Tibial nerve (tissue), 4 donors: ENCODE measurements at regions not wholly inside any gene's neighbourhood (a gene's known extent, or its start where the extent isn't known, plus 50 kb on each side); places are given as distances from the start of the nearest gene placed in this dataset.

ENCODE experiments used
- DNase-seq, 2 donors: peaks; one replicate each; pipeline ENCODE4 v3.0.0-alpha.2; 2019; ENCODE audit warnings: low spot score in 2 of 2
- H3K27ac ChIP-seq, 4 donors: fragments of 200-600 bp; sonication (generic) in 3 of 4; one replicate each; pipeline ENCODE4 v1.5.1; 2017 to 2019; ENCODE audit warnings: mild to moderate bottlenecking in 1 of 4
- H3K27me3 ChIP-seq, 2 donors: fragments of 200-600 bp; sonication (generic) in 1 of 2; one replicate each; pipeline versions ENCODE4 v1.5.1 to v1.6.0; 2017 to 2019
- H3K36me3 ChIP-seq, 3 donors: fragments of 200-600 bp; sonication (generic); one replicate each; pipeline ENCODE4 v1.5.1; 2018 to 2019
- H3K4me1 ChIP-seq, 4 donors: fragments of 200-600 bp; sonication (generic) in 3 of 4; one replicate each; pipeline ENCODE4 v1.5.1; 2017 to 2019
- H3K4me3 ChIP-seq, 4 donors: fragments of 200-600 bp; sonication (generic) in 3 of 4; one replicate each; pipeline ENCODE4 v1.5.1; 2017 to 2019; ENCODE audit warnings: mild to moderate bottlenecking in 1 of 4, moderate library complexity in 1 of 4
- H3K9me3 ChIP-seq, 4 donors: fragments of 200-600 bp; sonication (generic) in 3 of 4; one replicate each; pipeline ENCODE4 v1.5.1; 2017 to 2019
- EP300 ChIP-seq, 2 donors: sonication (generic); formaldehyde crosslinking; IDR thresholded peaks; one replicate each; pipeline ENCODE4 v1.6.1; 2017; ENCODE audit warnings: antibody characterized with exemption in 2 of 2, mild to moderate bottlenecking in 1 of 2
- POLR2A ChIP-seq, 2 donors: fragments of 450-650 bp; IDR thresholded peaks; one replicate each; pipeline ENCODE4 v1.6.1; 2017; ENCODE audit warnings: antibody characterized with exemption in 2 of 2, mild to moderate bottlenecking in 2 of 2, moderate library complexity in 2 of 2
- WGBS, 2 donors: methylation state at CpG; one replicate each; pipeline ENCODE4 v1.1.5; 2018; 5-methylcytosine and 5-hydroxymethylcytosine counted together
- TF ChIP-seq, protein P1 (sequence below), 5 experiments: fragments of 200-600 bp in 3 of 5; fragments of 450-650 bp in 2 of 5; sonication (generic) in 3 of 5; IDR thresholded peaks; one replicate each; pipeline ENCODE4 v1.5.1; 2016 to 2019; ENCODE audit warnings: antibody characterized with exemption in 5 of 5, mild to moderate bottlenecking in 3 of 5, moderate library complexity in 2 of 5

- DNase-seq, result no peak
- Histone ChIP-seq H3K4me3 (no peak overlapping the region), H3K27ac (no peak overlapping the region), H3K4me1 (peaks cover 0 to 7% (median 0%) of the 10 kb centered on the region in 4 donors), H3K9me3 (no peaks in the 10 kb centered on the region), H3K36me3 (peaks cover 0 to 4% (median 0%) of the 10 kb centered on the region in 3 donors), H3K27me3 (no peaks in the 10 kb centered on the region)
- TF ChIP-seq EP300 (IDR thresholded peaks at IDR 0.05), result no peak
- no peak for TF ChIP-seq POLR2A (IDR thresholded peaks at IDR 0.05)
- TF ChIP-seq, protein P1, sequence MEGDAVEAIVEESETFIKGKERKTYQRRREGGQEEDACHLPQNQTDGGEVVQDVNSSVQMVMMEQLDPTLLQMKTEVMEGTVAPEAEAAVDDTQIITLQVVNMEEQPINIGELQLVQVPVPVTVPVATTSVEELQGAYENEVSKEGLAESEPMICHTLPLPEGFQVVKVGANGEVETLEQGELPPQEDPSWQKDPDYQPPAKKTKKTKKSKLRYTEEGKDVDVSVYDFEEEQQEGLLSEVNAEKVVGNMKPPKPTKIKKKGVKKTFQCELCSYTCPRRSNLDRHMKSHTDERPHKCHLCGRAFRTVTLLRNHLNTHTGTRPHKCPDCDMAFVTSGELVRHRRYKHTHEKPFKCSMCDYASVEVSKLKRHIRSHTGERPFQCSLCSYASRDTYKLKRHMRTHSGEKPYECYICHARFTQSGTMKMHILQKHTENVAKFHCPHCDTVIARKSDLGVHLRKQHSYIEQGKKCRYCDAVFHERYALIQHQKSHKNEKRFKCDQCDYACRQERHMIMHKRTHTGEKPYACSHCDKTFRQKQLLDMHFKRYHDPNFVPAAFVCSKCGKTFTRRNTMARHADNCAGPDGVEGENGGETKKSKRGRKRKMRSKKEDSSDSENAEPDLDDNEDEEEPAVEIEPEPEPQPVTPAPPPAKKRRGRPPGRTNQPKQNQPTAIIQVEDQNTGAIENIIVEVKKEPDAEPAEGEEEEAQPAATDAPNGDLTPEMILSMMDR (IDR thresholded peaks at IDR 0.05), result no peak
- 35 to 43% methylated on average over 19 of the region's 19 CpGs for WGBS, 2 donors
Observed at GRCh38 chr4:4673070-4673469, 131.2 kb upstream of the STX18 start.

DNA sequence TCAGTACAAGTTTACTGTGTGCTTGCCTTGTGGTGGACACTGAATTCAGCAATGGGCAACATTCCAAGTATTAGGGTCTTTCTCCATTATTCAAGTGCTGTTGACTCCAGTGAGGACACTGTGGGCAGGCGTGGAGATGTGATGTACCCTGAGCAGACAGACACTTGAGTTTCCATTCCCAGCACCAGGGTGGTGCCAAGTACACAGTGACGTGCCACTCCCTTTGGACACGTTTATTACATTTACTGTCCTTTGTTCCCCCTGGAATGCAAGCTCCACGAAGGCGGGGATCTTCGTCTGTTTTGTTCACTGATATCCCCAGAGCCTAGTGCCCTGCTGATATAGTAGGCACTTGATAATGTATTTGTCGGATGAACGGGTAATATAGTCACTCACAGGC is 130.6 kb upstream of the STX18 start:
- no peak for DNase-seq
- peaks cover 0 to 3% (median 0%) of the 10 kb centered on the region in 4 donors for H3K4me1 ChIP-seq
- WGBS, 2 donors, result 53 to 64% methylated on average over 8 of the region's 8 CpGs
- H3K4me3 ChIP-seq, result no peak overlapping the region
- no peak for TF ChIP-seq EP300 (IDR thresholded peaks at IDR 0.05)
- no peak for TF ChIP-seq POLR2A (IDR thresholded peaks at IDR 0.05)
- TF ChIP-seq, protein P1 (IDR thresholded peaks at IDR 0.05), result no peak
- H3K36me3 ChIP-seq, result peaks cover 0 to 4% (median 0%) of the 10 kb centered on the region in 3 donors
- H3K27ac ChIP-seq, result no peak overlapping the region
- no peaks in the 10 kb centered on the region for H3K9me3 ChIP-seq
- H3K27me3 ChIP-seq, result no peaks in the 10 kb centered on the region

DNA sequence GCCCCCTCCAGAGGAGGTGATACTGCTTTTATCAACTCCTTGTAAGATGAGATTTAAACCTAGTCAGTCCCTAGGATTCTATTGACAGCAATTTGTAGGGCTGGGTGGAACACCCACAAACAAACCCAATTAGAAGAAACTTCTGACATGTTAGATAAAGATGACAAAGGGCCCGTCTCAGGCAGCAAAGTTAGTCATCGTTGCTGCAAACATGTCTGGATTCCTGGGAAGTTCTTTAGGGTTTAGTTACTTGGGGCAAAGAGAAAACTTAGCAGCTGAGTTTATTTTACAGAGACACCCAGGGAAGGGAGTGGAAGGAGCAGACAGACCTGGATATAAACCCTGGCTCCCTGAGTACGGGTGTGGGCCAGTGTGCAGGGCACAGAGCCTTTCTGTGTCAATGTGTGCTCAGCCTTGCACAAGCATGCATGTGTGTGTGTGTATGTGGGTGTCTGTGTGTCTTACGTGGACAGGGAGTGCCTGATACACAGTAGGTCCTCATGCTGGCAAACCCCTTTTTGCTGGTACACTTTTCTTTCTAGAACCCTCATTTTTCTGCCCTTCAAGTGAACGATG is 130.0 kb upstream of the STX18 start:
- H3K4me1 ChIP-seq, result peaks cover 0 to 7% (median 0%) of the 10 kb centered on the region in 4 donors
- H3K36me3 ChIP-seq, result peaks cover 0 to 4% (median 0%) of the 10 kb centered on the region in 3 donors
- H3K4me3 ChIP-seq, result no peak overlapping the region
- no peak overlapping the region for H3K27ac ChIP-seq
- H3K27me3 ChIP-seq, result no peaks in the 10 kb centered on the region
- TF ChIP-seq POLR2A (IDR thresholded peaks at IDR 0.05) (no peak), EP300 (IDR thresholded peaks at IDR 0.05) (no peak)
- 46 to 53% methylated on average over 5 of the region's 5 CpGs for WGBS, 2 donors
- no peaks in the 10 kb centered on the region for H3K9me3 ChIP-seq
- DNase-seq, result no peak

GRCh38 chr4:4670869-4671268 is 129.0 kb upstream of the STX18 start:
- no peak for TF ChIP-seq EP300 (IDR thresholded peaks at IDR 0.05)
- TF ChIP-seq, protein P1 (IDR thresholded peaks at IDR 0.05), result no peak
- no peak for TF ChIP-seq POLR2A (IDR thresholded peaks at IDR 0.05)
- no peaks in the 10 kb centered on the region for H3K27me3 ChIP-seq
- H3K36me3 ChIP-seq, result peaks cover 0 to 4% (median 0%) of the 10 kb centered on the region in 3 donors
- no peak for DNase-seq
- H3K27ac ChIP-seq, result no peak overlapping the region
- H3K4me3 ChIP-seq, result no peak overlapping the region
- 76 to 95% methylated on average over 5 of the region's 5 CpGs for WGBS, 2 donors
- peaks cover 0 to 11% (median 0%) of the 10 kb centered on the region in 4 donors for H3K4me1 ChIP-seq
- H3K9me3 ChIP-seq, result no peaks in the 10 kb centered on the region

GRCh38 chr4:4668355-4669210 is 126.7 kb upstream of the STX18 start:
- Histone ChIP-seq H3K9me3 (no peaks in the 10 kb centered on the region), H3K4me3 (no peak overlapping the region), H3K4me1 (peaks cover 0 to 11% (median 0%) of the 10 kb centered on the region in 4 donors), H3K36me3 (peaks cover 0 to 3% (median 0%) of the 10 kb centered on the region in 3 donors), H3K27me3 (no peaks in the 10 kb centered on the region), H3K27ac (no peak overlapping the region)
- TF ChIP-seq, protein P1 (IDR thresholded peaks at IDR 0.05), result no peak
- no peak for TF ChIP-seq EP300 (IDR thresholded peaks at IDR 0.05)
- TF ChIP-seq POLR2A (IDR thresholded peaks at IDR 0.05), result no peak
- no peak for DNase-seq
- whole genome bisulfite sequencing, 2 donors, result 68 to 74% methylated on average over 15 of the region's 15 CpGs
